Hindlimb muscle (tissue), 1 donor: ENCODE measurements at regions not wholly inside any gene's neighbourhood (a gene's known extent, or its start where the extent isn't known, plus 50 kb on each side); places are given as distances from the start of the nearest gene placed in this dataset.
A peak's percentile ranks its signal among the peaks of the same experiment; 100 is the strongest.
"Not testable (repeated sequence)": the region's sequence is repeated elsewhere in the genome, so short reads cannot be mapped to it uniquely, and the experiment has no call there.

Experiments used
- DNase-seq: peaks from one replicate; pipeline ENCODE4 v3.0.0-alpha.2; 2013

- DNase-seq, result peak; percentile 29
Observed at GRCh38 chr5:81825237-81825636, 74.3 kb upstream of the SSBP2 start.

GRCh38 chr5:81823736-81824135, 72.8 kb upstream of the SSBP2 start:
- DNase-seq, result not testable (repeated sequence)

- no peak for DNase-seq
Observed at GRCh38 chr5:81820863-81821262, 70.0 kb upstream of the SSBP2 start.

GRCh38 chr5:81820318-81820636, 69.4 kb upstream of the SSBP2 start:
- no peak for DNase-seq

GRCh38 chr5:81819556-81820317, 68.8 kb upstream of the SSBP2 start:
- no peak for DNase-seq

GRCh38 chr5:81817980-81818379, 67.1 kb upstream of the SSBP2 start:
- no peak for DNase-seq

- DNase-seq, result no peak
Observed at GRCh38 chr5:81817086-81817485, 66.2 kb upstream of the SSBP2 start.

- no peak for DNase-seq
Observed at GRCh38 chr5:81815321-81815720, 64.4 kb upstream of the SSBP2 start.

- DNase-seq, result no peak
Observed at GRCh38 chr5:81808106-81808505, 57.2 kb upstream of the SSBP2 start.

- DNase-seq, result no peak
Observed at GRCh38 chr5:81805086-81805485, 54.2 kb upstream of the SSBP2 start.

- DNase-seq, result no peak
Observed at GRCh38 chr5:81803812-81804211, 52.9 kb upstream of the SSBP2 start.

- no peak for DNase-seq
Observed at GRCh38 chr5:81802625-81803024, 51.7 kb upstream of the SSBP2 start.

- no peak for DNase-seq
Observed at GRCh38 chr5:81802020-81802419, 51.1 kb upstream of the SSBP2 start.

GRCh38 chr5:81800797-81801196, 49.9 kb upstream of the SSBP2 start:
- no peak for DNase-seq
